IMR-90 (cell line): ENCODE measurements at regions not wholly inside any gene's neighbourhood (a gene's known extent, or its start where the extent isn't known, plus 50 kb on each side); places are given as distances from the start of the nearest gene placed in this dataset.

Source experiments
- ATAC-seq: fragments of 200-7000 bp; cut with Tn5 transposase; 2 replicates; pipeline ENCODE4 v1.9.1; 2020; ENCODE audit warnings: low read depth, mild to moderate bottlenecking, moderate library complexity
- BruUV-seq: library from RNA; stranded (reverse); fragments of 400-500 nt; replicated peaks from 2 replicates; lab custom pipeline; 2021; lab: Mats Ljungman, UMichigan
- CTCF ChIA-PET: fragments of 300-600 bp; formaldehyde crosslinking; extraction: SDS; loops from one replicate; lab custom pipeline; 2021; ENCODE audit warnings: antibody characterized with exemption; lab: Yijun Ruan, JAX
- POLR2A ChIA-PET: fragments of 300-600 bp; sonication (Branson Sonifier 250); formaldehyde crosslinking; loops from one replicate; lab custom pipeline; 2022; ENCODE audit warnings: antibody characterized with exemption; ENCODE audit not compliant: unreplicated experiment; lab: Charles Lee
- DNase-seq: peaks from one replicate; pipeline ENCODE4 v3.0.0; 2013
- H2AFZ ChIP-seq: replicated peaks from 2 replicates; pipeline ENCODE3; 2013; ENCODE audit warnings: low read length, mild to moderate bottlenecking; ENCODE audit not compliant: poor library complexity
- H2AK5ac ChIP-seq: 2 replicates; pipeline ENCODE4 v1.6.1; 2013; ENCODE audit warnings: low read depth, low read length, inconsistent platforms
- H2AK9ac ChIP-seq: replicated peaks from 2 replicates; pipeline ENCODE3; 2013; ENCODE audit warnings: mild to moderate bottlenecking, low read depth, low read length, moderate library complexity; ENCODE audit not compliant: poor library complexity
- H2BK120ac ChIP-seq: 2 replicates; pipeline ENCODE4 v1.6.1; 2013; ENCODE audit warnings: low read depth, low read length, inconsistent platforms
- H2BK15ac ChIP-seq: 3 replicates; pipeline ENCODE4 v1.6.1; 2013; ENCODE audit warnings: low read depth, low read length, inconsistent platforms
- H2BK20ac ChIP-seq: 2 replicates; pipeline ENCODE4 v1.6.1; 2013; ENCODE audit warnings: low read depth, mild to moderate bottlenecking, inconsistent platforms, low read length, moderate library complexity
- H2BK5ac ChIP-seq: 2 replicates; pipeline ENCODE4 v1.6.1; 2013; ENCODE audit warnings: mild to moderate bottlenecking, low read depth, low read length, inconsistent platforms; ENCODE audit not compliant: poor library complexity, severe bottlenecking
- H3K14ac ChIP-seq: replicated peaks from 2 replicates; pipeline ENCODE4 v1.6.1; 2013; ENCODE audit warnings: low read depth, low read length, inconsistent platforms
- H3K18ac ChIP-seq: 2 replicates; pipeline ENCODE4 v1.6.1; 2013; ENCODE audit warnings: low read depth, low read length, control low read depth
- H3K23ac ChIP-seq: 2 replicates; pipeline ENCODE4 v1.6.1; 2013; ENCODE audit warnings: low read depth, low read length, inconsistent platforms
- H3K27ac ChIP-seq: 2 replicates; pipeline ENCODE4 v1.5.1; 2013; ENCODE audit warnings: mild to moderate bottlenecking, control low read depth, low read length; ENCODE audit not compliant: insufficient read depth
- H3K27me3 ChIP-seq: 2 replicates; pipeline ENCODE4 v1.6.1; 2013; ENCODE audit warnings: low read length; ENCODE audit not compliant: control insufficient read depth, insufficient read depth
- H3K36me3 ChIP-seq: 2 replicates; pipeline ENCODE4 v1.6.1; 2013; ENCODE audit warnings: low read length, mixed read lengths; ENCODE audit not compliant: control insufficient read depth, insufficient read depth
- H3K4ac ChIP-seq: 2 replicates; pipeline ENCODE4 v1.6.1; 2013; ENCODE audit warnings: low read depth, low read length, inconsistent platforms
- H3K4me1 ChIP-seq: 2 replicates; pipeline ENCODE4 v1.6.1; 2013; ENCODE audit warnings: low read length, mixed read lengths; ENCODE audit not compliant: control insufficient read depth, insufficient read depth
- H3K4me2 ChIP-seq: 2 replicates; pipeline ENCODE4 v1.6.1; 2013; ENCODE audit warnings: low read depth, mild to moderate bottlenecking, control low read depth, low read length, moderate library complexity
- H3K4me3 ChIP-seq: 2 replicates; pipeline ENCODE4 v1.5.1; 2013; ENCODE audit warnings: low read depth, mild to moderate bottlenecking, control low read depth, low read length, moderate library complexity; ENCODE audit not compliant: insufficient read depth
- H3K56ac ChIP-seq: 2 replicates; pipeline ENCODE4 v1.6.1; 2013; ENCODE audit warnings: low read length, inconsistent platforms; ENCODE audit not compliant: insufficient read depth; ENCODE audit errors: extremely low read depth
- H3K79me1 ChIP-seq, 2 experiments: 2 replicates each; pipeline ENCODE4 v1.6.1; 2013; ENCODE audit warnings: low read length in 2 of 2, inconsistent platforms in 1 of 2, low read depth in 1 of 2
- H3K9ac ChIP-seq: 2 replicates; pipeline ENCODE4 v1.6.1; 2013; ENCODE audit warnings: low read depth, low read length, control low read depth
- H3K9me1 ChIP-seq: 2 replicates; pipeline ENCODE4 v1.6.1; 2013; ENCODE audit warnings: low read length, inconsistent platforms; ENCODE audit not compliant: insufficient read depth
- H3K9me3 ChIP-seq: 2 replicates; pipeline ENCODE4 v1.6.1; 2013; ENCODE audit warnings: low read length; ENCODE audit not compliant: control insufficient read depth, insufficient read depth
- H4K20me1 ChIP-seq: 2 replicates; pipeline ENCODE4 v1.6.1; 2013; ENCODE audit warnings: low read length, inconsistent platforms; ENCODE audit not compliant: insufficient read depth
- H4K5ac ChIP-seq: 2 replicates; pipeline ENCODE4 v1.6.1; 2013; ENCODE audit warnings: mild to moderate bottlenecking, low read depth, low read length, control low read depth
- H4K8ac ChIP-seq, 2 experiments: 2 replicates each; pipeline ENCODE4 v1.6.1; 2013; ENCODE audit warnings: low read depth in 2 of 2, low read length in 2 of 2, control low read depth in 1 of 2, inconsistent platforms in 1 of 2
- H4K91ac ChIP-seq: 2 replicates; pipeline ENCODE4 v1.6.1; 2013; ENCODE audit warnings: low read depth, low read length, inconsistent platforms; ENCODE audit not compliant: insufficient read depth
- BHLHE40 ChIP-seq: fragments of 150-350 bp; IDR thresholded peaks from 2 replicates; pipeline ENCODE4 v1.6.1; 2016; ENCODE audit warnings: mild to moderate bottlenecking, low read depth, low read length
- CEBPB ChIP-seq: IDR thresholded peaks from 2 replicates; pipeline ENCODE4 v1.6.1; 2012; ENCODE audit warnings: low read depth, low read length, improper control_type of control experiment
- MAFK ChIP-seq: IDR thresholded peaks from 2 replicates; pipeline ENCODE4 v1.6.1; 2012; ENCODE audit warnings: low read depth, low read length, improper control_type of control experiment
- POLR2A ChIP-seq: IDR thresholded peaks from 2 replicates; pipeline ENCODE4 v1.6.1; 2012; ENCODE audit warnings: mild to moderate bottlenecking, low read depth, low read length
- RAD21 ChIP-seq: IDR thresholded peaks from 2 replicates; pipeline ENCODE4 v1.6.1; 2012; ENCODE audit warnings: low read length, improper control_type of control experiment
- SMC3 ChIP-seq: fragments of 150-350 bp; IDR thresholded peaks from 2 replicates; pipeline ENCODE4 v1.6.1; 2016; ENCODE audit warnings: low read depth, mild to moderate bottlenecking, antibody characterized with exemption, low read length, moderate library complexity
- WGBS, 2 experiments: methylation state at CpG; one replicate each; pipeline versions ENCODE4 v1.1.5 to v1.1.7; 2013; ENCODE audit warnings: missing lambda C conversion rate in 2 of 2; ENCODE audit not compliant: insufficient read length in 1 of 2; ENCODE audit errors: extremely low coverage in 2 of 2; 5-methylcytosine and 5-hydroxymethylcytosine counted together
- dilution Hi-C: fragments of 300-500 bp; cut with HindIII; formaldehyde crosslinking; loops from one replicate; pipeline ENCODE4 v1.14.3; 2018; ENCODE audit warnings: low sequenced_read_pairs; ENCODE audit not compliant: unreplicated experiment
- in situ Hi-C: fragments of 300-500 bp; cut with MboI; formaldehyde crosslinking; loops from 3 replicates; pipeline ENCODE4 v1.14.3; 2019; ENCODE audit warnings: low sequenced_read_pairs, inconsistent platforms, mixed read lengths
- intact Hi-C: fragments of 100-400 bp; cut with micrococcal nuclease; formaldehyde crosslinking; loops from 2 replicates; pipeline ENCODE4 v1.10.0; 2022
- TF ChIP-seq, protein P1 (sequence below): fragments of 150-350 bp; IDR thresholded peaks from 2 replicates; pipeline ENCODE4 v1.6.1; 2016; ENCODE audit warnings: low read depth, mild to moderate bottlenecking, low read length, moderate library complexity, borderline replicate concordance
- TF ChIP-seq, protein P2 (sequence below): fragments of 150-350 bp; IDR thresholded peaks from 2 replicates; pipeline ENCODE4 v1.6.1; 2017; ENCODE audit warnings: mild to moderate bottlenecking, antibody characterized with exemption, low read length, low read depth

GRCh38 chr9:99573085-99573484, 248.6 kb upstream of the NR4A3 start:
- Histone ChIP-seq H4K5ac (no peak overlapping the region), H2AK9ac (no peak overlapping the region), H3K4me3 (no peak overlapping the region), H3K9me1 (no peaks in the 10 kb centered on the region), H4K91ac (no peak overlapping the region), H3K9me3 (no peaks in the 10 kb centered on the region), H2BK5ac (no peak overlapping the region), H3K4ac (no peak overlapping the region), H3K18ac (no peak overlapping the region), H3K56ac (no peak overlapping the region), H3K4me1 (no peaks in the 10 kb centered on the region), H2BK120ac (no peak overlapping the region), H2AFZ (no peak overlapping the region), H3K14ac (no peak overlapping the region), H2BK15ac (no peak overlapping the region), H3K79me1 (no peaks in the 10 kb centered on the region), H4K8ac (no peak overlapping the region), H3K4me2 (no peak overlapping the region), H3K27me3 (peaks cover 27% of the 10 kb centered on the region), H4K20me1 (no peaks in the 10 kb centered on the region), H2BK20ac (no peak overlapping the region), H3K27ac (no peak overlapping the region), H3K23ac (no peak overlapping the region), H3K9ac (no peak overlapping the region), H3K36me3 (no peaks in the 10 kb centered on the region), H2AK5ac (no peak overlapping the region)
- dilution Hi-C loops (no loop called here), in situ Hi-C loops (no loop called here), intact Hi-C loops (no loop called here)
- BruUV-seq, result no TSS peak
- TF ChIP-seq CEBPB (no peak), BHLHE40 (no peak), RAD21 (no peak), POLR2A (no peak), MAFK (no peak), SMC3 (no peak)
- TF ChIP-seq, protein P1, sequence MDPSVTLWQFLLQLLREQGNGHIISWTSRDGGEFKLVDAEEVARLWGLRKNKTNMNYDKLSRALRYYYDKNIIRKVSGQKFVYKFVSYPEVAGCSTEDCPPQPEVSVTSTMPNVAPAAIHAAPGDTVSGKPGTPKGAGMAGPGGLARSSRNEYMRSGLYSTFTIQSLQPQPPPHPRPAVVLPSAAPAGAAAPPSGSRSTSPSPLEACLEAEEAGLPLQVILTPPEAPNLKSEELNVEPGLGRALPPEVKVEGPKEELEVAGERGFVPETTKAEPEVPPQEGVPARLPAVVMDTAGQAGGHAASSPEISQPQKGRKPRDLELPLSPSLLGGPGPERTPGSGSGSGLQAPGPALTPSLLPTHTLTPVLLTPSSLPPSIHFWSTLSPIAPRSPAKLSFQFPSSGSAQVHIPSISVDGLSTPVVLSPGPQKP, result no peak
- TF ChIP-seq, protein P2, sequence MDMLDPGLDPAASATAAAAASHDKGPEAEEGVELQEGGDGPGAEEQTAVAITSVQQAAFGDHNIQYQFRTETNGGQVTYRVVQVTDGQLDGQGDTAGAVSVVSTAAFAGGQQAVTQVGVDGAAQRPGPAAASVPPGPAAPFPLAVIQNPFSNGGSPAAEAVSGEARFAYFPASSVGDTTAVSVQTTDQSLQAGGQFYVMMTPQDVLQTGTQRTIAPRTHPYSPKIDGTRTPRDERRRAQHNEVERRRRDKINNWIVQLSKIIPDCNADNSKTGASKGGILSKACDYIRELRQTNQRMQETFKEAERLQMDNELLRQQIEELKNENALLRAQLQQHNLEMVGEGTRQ, result no peak
- no peak for ATAC-seq
- no peak for DNase-seq
- 40% methylated on average over 1 of the region's 5 CpGs; no CpG with 5 or more reads in 1 of the 2 experiments for WGBS, 2 experiments
- CTCF ChIA-PET, result interaction anchor here (1.5 kb wide), 1 partner anchor 10 kb away, joined by 4 read pairs; no protein-coding TSS in a partner anchor
- POLR2A ChIA-PET, result no interaction called here
